Memory B cell (primary cell): ENCODE measurements at regions not wholly inside any gene's neighbourhood (a gene's known extent, or its start where the extent isn't known, plus 50 kb on each side); places are given as distances from the start of the nearest gene placed in this dataset.
"Not testable (repeated sequence)": the region's sequence is repeated elsewhere in the genome, so short reads cannot be mapped to it uniquely, and the experiment has no call there.

ENCODE experiments used
- ATAC-seq: fragments of 150-1000 bp; cut with Tn5 transposase; 2 replicates; pipeline ENCODE4 v1.10.0; 2021; ENCODE audit warnings: low read depth, mild to moderate bottlenecking, moderate library complexity
- DNase-seq, 2 donors: peaks; one replicate each; pipeline ENCODE4 v3.0.0; 2022; ENCODE audit warnings: low spot score in 2 of 2
- H3K27ac Mint-ChIP-seq: one replicate; pipeline ENCODE4 v1.8.0; 2022; ENCODE audit warnings: mild to moderate bottlenecking, moderate library complexity, mixed read lengths
- H3K27me3 Mint-ChIP-seq: one replicate; pipeline ENCODE4 v1.8.0; 2022; ENCODE audit warnings: mixed read lengths
- H3K36me3 Mint-ChIP-seq: one replicate; pipeline ENCODE4 v1.8.0; 2022; ENCODE audit warnings: mild to moderate bottlenecking, mixed read lengths
- H3K4me1 Mint-ChIP-seq: one replicate; pipeline ENCODE4 v1.8.0; 2022; ENCODE audit warnings: mixed read lengths
- H3K4me3 Mint-ChIP-seq: one replicate; pipeline ENCODE4 v1.8.0; 2022; ENCODE audit warnings: mild to moderate bottlenecking, moderate library complexity, mixed read lengths
- H3K9me3 Mint-ChIP-seq: one replicate; pipeline ENCODE4 v1.8.0; 2022; ENCODE audit warnings: mixed read lengths

DNA sequence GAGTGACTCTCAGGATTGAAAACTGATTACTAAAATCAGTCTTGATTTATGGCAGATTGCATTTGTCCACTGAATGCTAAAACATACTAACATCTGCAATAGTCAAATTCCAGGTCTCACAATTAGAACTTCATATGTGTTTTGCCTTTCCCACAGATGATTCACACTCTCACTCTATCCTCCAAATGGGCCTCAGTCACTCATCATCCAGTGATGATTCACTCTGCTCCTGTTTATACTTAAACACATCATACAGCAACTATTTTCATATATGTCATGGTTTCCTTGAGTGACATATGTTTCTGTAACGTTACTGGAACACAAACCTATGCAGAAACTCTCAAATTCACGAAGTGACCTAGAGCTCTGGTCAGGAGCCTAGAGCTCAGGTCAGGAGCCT is 512.9 kb downstream of the HINT1 start:
- DNase-seq, result no peak
- Mint-ChIP-seq H3K4me1 (no peaks in the 10 kb centered on the region), H3K9me3 (no peaks in the 10 kb centered on the region), H3K27me3 (peaks cover 1% of the 10 kb centered on the region), H3K4me3 (no peak overlapping the region), H3K27ac (no peak overlapping the region), H3K36me3 (no peaks in the 10 kb centered on the region)
- ATAC-seq, result no peak

DNA sequence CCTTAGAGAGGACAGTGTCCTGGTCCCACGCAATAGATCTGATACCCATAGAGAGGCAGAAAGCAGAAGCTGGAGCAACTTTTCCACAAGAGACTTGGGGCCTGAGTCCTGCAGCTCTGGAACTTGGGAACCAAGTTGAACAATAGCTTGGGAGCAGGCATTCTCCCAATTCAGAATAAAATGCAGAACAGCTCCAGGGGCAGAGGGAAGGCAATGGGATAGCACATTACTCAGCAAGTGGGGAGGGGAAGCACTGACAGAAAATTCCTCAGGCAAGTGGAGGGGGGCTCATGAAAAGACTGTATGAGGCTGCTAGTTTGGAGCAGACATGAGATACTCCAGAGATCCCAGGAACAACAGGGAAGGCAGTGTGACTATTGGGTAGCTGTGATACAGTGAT is 513.6 kb downstream of the HINT1 start:
- no peak for DNase-seq
- no peaks in the 10 kb centered on the region for H3K4me1 Mint-ChIP-seq

DNA sequence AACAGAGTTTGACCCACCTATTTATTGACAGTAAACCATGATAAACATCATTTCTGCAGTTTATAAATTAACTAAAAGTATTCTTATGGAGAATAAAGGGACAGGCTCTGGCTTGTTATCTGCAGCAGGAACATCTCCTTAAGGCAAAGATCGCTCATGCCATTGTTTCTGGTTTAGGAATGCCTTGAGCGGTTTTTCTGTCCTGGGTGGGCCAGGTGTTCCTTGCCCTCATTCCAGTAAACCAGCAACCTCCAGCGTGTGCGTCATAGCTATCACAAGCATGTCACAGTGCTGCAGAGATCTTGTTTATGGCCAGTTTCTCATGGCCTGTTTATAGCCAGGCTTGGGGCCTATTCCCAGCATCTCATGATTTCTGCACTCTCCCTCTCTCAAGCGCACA is 521.7 kb downstream of the HINT1 start:
- ATAC-seq (no peak), DNase-seq (no peak)
- Mint-ChIP-seq H3K27ac (no peak overlapping the region), H3K4me3 (no peak overlapping the region), H3K36me3 (no peaks in the 10 kb centered on the region), H3K27me3 (no peaks in the 10 kb centered on the region), H3K9me3 (peaks cover 3% of the 10 kb centered on the region), H3K4me1 (no peaks in the 10 kb centered on the region)

More for the DNA sequence above, 513.6 kb downstream of the HINT1 start:
- Mint-ChIP-seq H3K36me3 (no peaks in the 10 kb centered on the region), H3K27me3 (peaks cover 1% of the 10 kb centered on the region), H3K4me3 (no peak overlapping the region), H3K27ac (no peak overlapping the region), H3K9me3 (no peaks in the 10 kb centered on the region)
- ATAC-seq, result no peak

DNA sequence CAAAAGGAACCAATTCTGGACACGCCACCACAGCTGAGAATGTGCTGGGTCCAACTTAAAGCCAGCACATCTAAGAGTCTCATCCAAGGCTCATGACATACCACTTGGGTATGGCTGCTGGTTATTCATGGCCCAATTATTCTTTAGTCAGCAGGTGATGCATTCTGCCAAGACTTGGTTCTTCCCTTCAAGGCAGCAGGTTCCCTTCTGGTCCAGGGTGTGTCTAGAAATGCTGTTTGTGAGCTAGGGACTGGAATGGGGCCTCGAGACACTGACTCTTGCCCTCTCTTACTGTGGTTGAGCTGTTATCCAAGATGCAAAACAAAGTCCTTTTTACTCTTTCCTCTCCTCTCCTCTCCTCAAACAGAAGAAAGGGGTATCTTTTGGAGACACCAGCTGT is 522.6 kb downstream of the HINT1 start:
- Mint-ChIP-seq H3K4me1 (no peaks in the 10 kb centered on the region), H3K27ac (no peak overlapping the region), H3K9me3 (peaks cover 3% of the 10 kb centered on the region), H3K4me3 (no peak overlapping the region), H3K27me3 (no peaks in the 10 kb centered on the region), H3K36me3 (no peaks in the 10 kb centered on the region)
- no peak for DNase-seq
- ATAC-seq, result no peak

DNA sequence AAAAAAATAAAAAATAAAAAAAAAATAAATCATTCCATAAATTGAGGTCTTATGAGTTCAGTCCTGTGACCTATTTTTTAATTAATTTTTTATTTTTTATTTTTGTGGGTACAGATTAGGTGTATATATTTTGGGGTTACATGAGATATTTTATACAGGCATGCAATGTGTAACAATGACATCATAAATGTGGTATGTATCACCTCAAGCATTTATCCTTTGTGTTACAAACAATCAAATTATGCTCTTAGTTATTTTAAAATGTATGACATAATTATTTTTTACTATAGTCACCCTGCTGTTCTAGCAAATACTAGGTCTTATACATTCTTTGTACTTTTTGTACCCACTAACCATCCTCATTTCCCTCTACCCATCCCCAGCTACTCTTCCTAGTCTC is 537.9 kb downstream of the HINT1 start:
- no peak overlapping the region for H3K4me3 Mint-ChIP-seq
- no peak overlapping the region for H3K27ac Mint-ChIP-seq
- no peaks in the 10 kb centered on the region for H3K27me3 Mint-ChIP-seq
- ATAC-seq (no peak), DNase-seq (no peak)
- H3K36me3 Mint-ChIP-seq, result no peaks in the 10 kb centered on the region
- peaks cover 12% of the 10 kb centered on the region for H3K9me3 Mint-ChIP-seq
- no peaks in the 10 kb centered on the region for H3K4me1 Mint-ChIP-seq

DNA sequence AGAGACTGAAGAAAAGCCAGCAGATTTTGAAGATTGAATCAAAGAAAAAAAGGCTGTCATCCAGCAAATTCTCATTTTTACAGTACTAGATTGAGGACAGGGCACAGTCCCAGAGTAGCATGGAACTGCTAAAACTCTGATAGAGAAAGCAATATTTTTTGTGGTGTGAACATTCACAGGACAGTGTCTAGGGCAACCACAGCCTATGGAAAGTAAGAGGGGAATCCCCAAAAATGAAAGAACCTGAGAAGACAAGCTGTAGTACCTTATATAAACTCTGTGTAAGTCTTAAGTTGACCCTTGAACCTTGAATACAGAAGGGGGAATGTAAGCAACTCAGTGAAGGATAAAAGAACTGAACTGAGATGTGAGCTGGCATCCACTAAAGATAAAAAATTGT is 540.3 kb downstream of the HINT1 start:
- DNase-seq, result no peak
- Mint-ChIP-seq H3K4me3 (no peak overlapping the region), H3K36me3 (no peaks in the 10 kb centered on the region), H3K9me3 (peaks cover 2% of the 10 kb centered on the region), H3K27me3 (no peaks in the 10 kb centered on the region), H3K4me1 (no peaks in the 10 kb centered on the region), H3K27ac (no peak overlapping the region)
- ATAC-seq, result no peak

DNA sequence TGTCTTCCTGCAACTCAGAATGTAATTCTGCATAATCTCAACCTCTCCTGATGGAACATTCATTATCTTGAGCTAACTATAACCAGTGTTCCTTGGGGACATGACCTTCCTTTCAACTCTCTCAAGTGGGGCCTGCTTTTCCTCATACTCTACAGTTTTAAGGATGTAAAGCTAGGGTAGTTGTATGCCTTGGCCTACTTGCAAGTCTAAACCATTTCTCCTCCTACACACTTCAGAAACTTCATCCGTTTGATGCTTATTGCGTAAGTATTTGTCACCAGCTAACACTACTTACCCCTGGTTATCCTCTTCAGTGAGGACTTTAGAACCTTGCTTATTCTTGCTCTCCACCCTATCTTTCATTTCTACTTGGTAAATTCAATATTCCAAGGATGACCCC is 548.9 kb downstream of the HINT1 start:
- Mint-ChIP-seq H3K27ac (no peak overlapping the region), H3K9me3 (peaks cover 1% of the 10 kb centered on the region), H3K27me3 (no peaks in the 10 kb centered on the region), H3K36me3 (no peaks in the 10 kb centered on the region), H3K4me3 (no peak overlapping the region), H3K4me1 (no peaks in the 10 kb centered on the region)
- ATAC-seq (no peak), DNase-seq (no peak)

DNA sequence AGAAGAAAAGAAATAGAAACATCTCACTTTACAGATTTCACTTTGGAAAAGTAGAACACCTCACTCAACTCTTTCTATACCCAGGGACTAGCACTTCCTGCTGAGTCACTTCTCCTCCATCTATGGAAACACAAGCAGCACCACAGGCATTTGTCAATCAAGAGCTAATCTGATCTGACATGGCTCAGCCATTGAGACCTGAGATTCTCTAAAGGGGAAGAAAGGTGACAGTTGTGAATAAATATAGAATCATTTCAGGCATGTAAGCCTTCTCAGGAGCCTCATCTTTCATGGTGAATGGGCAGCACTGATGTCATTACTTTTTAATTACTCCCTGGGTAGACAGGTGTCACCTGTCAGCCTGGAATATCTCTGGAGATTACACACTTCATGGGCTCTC is 559.8 kb downstream of the HINT1 start:
- ATAC-seq (no peak), DNase-seq (no peak)
- Mint-ChIP-seq H3K27me3 (no peaks in the 10 kb centered on the region), H3K4me3 (no peak overlapping the region), H3K9me3 (no peaks in the 10 kb centered on the region), H3K36me3 (no peaks in the 10 kb centered on the region), H3K4me1 (no peaks in the 10 kb centered on the region), H3K27ac (no peak overlapping the region)

DNA sequence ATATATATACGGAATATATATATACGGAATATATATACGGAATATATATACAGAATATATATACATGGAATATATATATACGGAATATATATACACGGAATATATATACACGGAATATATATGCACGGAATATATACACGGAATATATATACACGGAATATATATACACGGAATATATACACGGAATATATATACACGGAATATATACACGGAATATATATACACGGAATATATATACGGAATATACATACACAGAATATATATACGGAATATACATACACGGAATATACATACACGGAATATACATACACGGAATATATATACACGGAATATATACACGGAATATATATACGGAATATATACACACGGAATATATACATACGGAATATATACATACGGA is 568.4 kb downstream of the HINT1 start:
- H3K36me3 Mint-ChIP-seq, result not testable (repeated sequence)

DNA sequence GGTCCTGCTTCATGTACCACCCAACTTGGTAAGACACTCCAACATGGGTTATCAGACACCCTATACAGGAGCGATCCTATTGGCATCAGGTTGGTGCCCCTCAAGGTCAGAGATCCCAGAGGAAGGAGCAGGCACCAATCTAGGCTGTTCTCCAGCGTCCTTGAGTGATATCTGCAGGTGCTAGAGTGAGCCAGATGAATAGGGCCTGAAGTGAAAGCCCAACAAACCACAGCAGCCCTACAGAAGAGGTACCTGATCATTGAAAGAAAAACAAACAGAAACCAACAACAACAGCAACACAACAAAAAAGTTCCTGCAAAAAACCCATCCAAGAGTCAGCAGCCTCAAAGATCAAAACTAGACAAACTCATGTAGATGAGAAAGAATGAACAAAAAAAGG is 584.8 kb downstream of the HINT1 start:
- ATAC-seq, result no peak
- Mint-ChIP-seq H3K27ac (no peak overlapping the region), H3K4me3 (no peak overlapping the region), H3K9me3 (no peaks in the 10 kb centered on the region), H3K4me1 (no peaks in the 10 kb centered on the region), H3K36me3 (no peaks in the 10 kb centered on the region), H3K27me3 (no peaks in the 10 kb centered on the region)
- DNase-seq, result no peak

More for the DNA sequence above, 568.4 kb downstream of the HINT1 start:
- not testable (repeated sequence) for H3K27me3 Mint-ChIP-seq, ATAC-seq, H3K4me1 Mint-ChIP-seq, DNase-seq, H3K27ac Mint-ChIP-seq, H3K9me3 Mint-ChIP-seq, H3K4me3 Mint-ChIP-seq

DNA sequence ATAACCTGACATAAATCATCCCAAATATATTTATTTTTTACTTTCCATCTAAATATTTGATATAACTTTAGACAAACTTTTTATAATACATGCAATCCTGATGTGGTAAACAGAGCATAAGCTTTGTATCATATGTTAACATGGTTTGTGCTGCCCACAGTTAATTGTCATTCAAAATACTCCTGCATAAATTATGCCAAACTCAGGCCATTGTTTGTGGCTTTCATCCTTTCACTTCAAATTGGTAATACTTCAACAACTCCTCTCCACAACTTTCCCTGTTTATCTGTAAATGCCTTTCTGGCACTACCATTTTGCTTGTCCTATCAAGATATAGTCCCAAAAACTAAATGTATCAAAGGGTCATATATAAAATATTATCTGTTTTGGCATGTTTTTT is 586.7 kb downstream of the HINT1 start:
- Mint-ChIP-seq H3K27ac (no peak overlapping the region), H3K9me3 (no peaks in the 10 kb centered on the region), H3K36me3 (no peaks in the 10 kb centered on the region), H3K4me1 (no peaks in the 10 kb centered on the region), H3K27me3 (no peaks in the 10 kb centered on the region), H3K4me3 (no peak overlapping the region)
- ATAC-seq (no peak), DNase-seq (no peak)

DNA sequence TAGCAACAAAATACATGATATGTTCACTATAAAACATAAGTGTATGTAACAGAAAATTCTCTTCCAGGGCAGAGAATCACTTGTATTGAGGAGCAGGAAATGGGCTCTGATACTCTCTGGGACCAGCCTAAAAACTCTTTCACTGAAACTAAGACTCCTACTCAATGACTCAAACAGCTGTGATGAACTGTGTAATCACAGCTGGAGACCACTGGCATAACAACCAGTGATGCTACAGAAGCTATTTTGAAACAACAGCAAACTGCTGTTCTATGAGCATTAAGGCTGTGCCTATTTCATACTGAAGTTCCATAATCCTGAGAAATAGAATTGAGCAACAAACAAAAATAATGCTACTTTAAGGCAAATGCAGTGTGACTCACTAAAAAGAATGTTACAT is 594.0 kb downstream of the HINT1 start:
- Mint-ChIP-seq H3K27ac (no peak overlapping the region), H3K4me1 (no peaks in the 10 kb centered on the region), H3K27me3 (no peaks in the 10 kb centered on the region), H3K36me3 (no peaks in the 10 kb centered on the region), H3K9me3 (no peaks in the 10 kb centered on the region), H3K4me3 (no peak overlapping the region)
- DNase-seq (no peak), ATAC-seq (no peak)

DNA sequence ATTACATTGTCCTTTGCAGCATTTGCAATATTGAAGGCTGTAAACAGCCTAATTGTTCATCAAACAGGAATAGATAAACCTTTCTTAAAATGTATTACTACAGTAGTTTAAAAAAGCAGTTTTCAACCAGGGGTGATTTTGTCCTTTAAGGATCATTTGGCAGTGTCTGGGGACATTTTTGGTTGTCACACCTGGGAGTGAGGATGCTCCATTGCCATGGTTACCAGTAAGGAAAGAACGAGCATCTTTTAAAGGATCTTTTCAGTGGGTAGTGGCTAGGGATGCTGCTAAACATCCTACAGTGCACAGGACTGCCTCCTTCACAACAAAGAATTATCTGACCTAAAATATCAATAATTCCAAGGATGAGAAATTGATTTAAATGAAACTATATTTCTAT is 596.3 kb downstream of the HINT1 start:
- Mint-ChIP-seq H3K4me1 (no peaks in the 10 kb centered on the region), H3K9me3 (peaks cover 1% of the 10 kb centered on the region), H3K27ac (no peak overlapping the region), H3K4me3 (no peak overlapping the region), H3K36me3 (no peaks in the 10 kb centered on the region), H3K27me3 (no peaks in the 10 kb centered on the region)
- ATAC-seq, result no peak
- no peak for DNase-seq

DNA sequence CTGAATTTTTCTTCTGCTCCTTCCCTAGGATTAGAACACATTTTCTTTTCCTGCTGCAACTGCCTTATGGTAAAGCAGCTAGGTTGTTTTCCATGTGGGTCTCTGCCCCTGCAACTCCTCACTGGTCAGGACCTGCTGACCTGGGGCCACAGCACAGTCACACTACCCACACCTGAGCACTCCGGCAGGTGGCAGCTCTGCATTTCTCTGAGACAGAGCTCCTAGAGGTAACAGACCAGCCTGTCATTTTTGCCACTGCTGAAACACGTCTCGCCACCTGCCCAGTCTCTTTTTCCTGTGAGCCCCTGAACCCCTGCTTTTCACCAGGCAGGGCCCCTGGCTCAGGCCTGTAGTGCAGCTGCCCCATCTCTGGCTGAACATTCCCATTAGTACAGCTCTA is 609.6 kb downstream of the HINT1 start:
- Mint-ChIP-seq H3K4me1 (no peaks in the 10 kb centered on the region), H3K4me3 (no peak overlapping the region), H3K27me3 (no peaks in the 10 kb centered on the region), H3K27ac (no peak overlapping the region), H3K36me3 (no peaks in the 10 kb centered on the region), H3K9me3 (peaks cover 12% of the 10 kb centered on the region)
- ATAC-seq (no peak), DNase-seq (no peak)

DNA sequence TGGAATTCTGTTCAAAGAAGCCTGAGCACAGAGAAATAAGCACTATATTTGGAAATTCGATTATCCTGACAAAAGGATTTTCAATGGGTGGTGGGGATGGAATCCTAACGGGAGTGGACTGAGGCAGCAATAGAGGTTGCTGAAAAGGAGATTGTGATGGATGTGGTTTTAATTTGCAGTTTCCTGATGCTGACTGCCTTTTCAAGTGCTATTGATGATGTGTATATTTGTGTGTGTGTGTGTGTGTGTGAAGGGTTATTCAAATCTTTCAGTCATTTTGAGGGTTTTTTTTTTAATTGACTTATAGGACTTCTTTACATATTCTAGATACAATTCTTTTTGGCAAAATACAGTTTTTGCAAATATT is 614.5 kb downstream of the HINT1 start:
- peaks cover 5% of the 10 kb centered on the region for H3K9me3 Mint-ChIP-seq
- DNase-seq (no peak), ATAC-seq (no peak)
- no peak overlapping the region for H3K27ac Mint-ChIP-seq
- no peak overlapping the region for H3K4me3 Mint-ChIP-seq
- no peaks in the 10 kb centered on the region for H3K4me1 Mint-ChIP-seq
- H3K36me3 Mint-ChIP-seq, result no peaks in the 10 kb centered on the region
- no peaks in the 10 kb centered on the region for H3K27me3 Mint-ChIP-seq
